ENCODE measurements at regions not wholly inside any gene's neighbourhood (a gene's known extent, or its start where the extent isn't known, plus 50 kb on each side); places are given as distances from the start of the nearest gene placed in this dataset.

- no peak for TF ChIP-seq MAX (IDR thresholded peaks at IDR 0.05; ENCODE audit: low read depth)
- no peak for TF ChIP-seq GATA2 (CRISPR knock-in tag; IDR thresholded peaks at IDR 0.05)
- TF ChIP-seq CHD2 (IDR thresholded peaks at IDR 0.05; ENCODE audit: low read length, partially characterized antibody): no peak
- TF ChIP-seq JUND (IDR thresholded peaks at IDR 0.05): no peak
- TF ChIP-seq GABPA (IDR thresholded peaks at IDR 0.05; ENCODE audit: low read depth): no peak
- TF ChIP-seq EZH2phosphoT487 (IDR thresholded peaks at IDR 0.05; ENCODE audit: borderline replicate concordance, low read depth): no peak
- TF ChIP-seq TEAD4 (IDR thresholded peaks at IDR 0.05; ENCODE audit: borderline replicate concordance, insufficient read depth): no peak
Measured at GRCh38 chr19:29410601-29411000, 115.2 kb upstream of the VSTM2B start (continued).

GRCh38 chr19:29411113-29411581, 114.6 kb upstream of the VSTM2B start:
- Histone ChIP-seq H3F3A (replicated peaks; ENCODE audit: insufficient read depth) (no peaks in the 10 kb centered on the region), H3K4me1 (ENCODE audit: control insufficient read depth in 1 of 2, insufficient read depth in 2 of 2, low read depth in 1 of 2, low read length in 1 of 2) (no peaks in the 10 kb centered on the region), H3K9me3 (no peaks in the 10 kb centered on the region), H3K4me2 (no peak overlapping the region), H3K27ac (ENCODE audit: low read depth in 2 of 2, low read length in 1 of 2) (no peak overlapping the region), H3K4me3 (ENCODE audit: low read depth in 2 of 2, low read length in 1 of 2) (no peak overlapping the region), H3K36me3 (replicated peaks in 1 of 2; ENCODE audit: control insufficient read depth in 1 of 2, insufficient read depth in 2 of 2, low read length in 1 of 2) (no peaks in the 10 kb centered on the region), H3K27me3 (ENCODE audit: insufficient read depth) (peaks cover 24% of the 10 kb centered on the region), H2AFZ (ENCODE audit: low read depth) (no peak overlapping the region), H4K20me1 (ENCODE audit: insufficient read depth) (no peaks in the 10 kb centered on the region), H3K79me2 (ENCODE audit: insufficient read depth) (no peaks in the 10 kb centered on the region), H3K9ac (no peak overlapping the region), H3K9me2 (no peaks in the 10 kb centered on the region)
- 7% methylated on average over 17 of the region's 17 CpGs for WGBS (ENCODE audit: low lambda C conversion rate)
- ChIA-PET POLR2A (no interaction called here), CTCF (no interaction called here)
- no peak for TF ChIP-seq MXI1 (IDR thresholded peaks at IDR 0.05; ENCODE audit: low read depth, low read length)
- no peak for TF ChIP-seq TCF12 (IDR thresholded peaks at IDR 0.05)
- TF ChIP-seq ZBTB33 (IDR thresholded peaks at IDR 0.05; ENCODE audit: borderline replicate concordance, low read depth): no peak
- TF ChIP-seq SIN3A (IDR thresholded peaks at IDR 0.05; ENCODE audit: borderline replicate concordance, low read depth, low read length): no peak
- no peak for TF ChIP-seq RCOR1 (IDR thresholded peaks at IDR 0.05; ENCODE audit: low read length)
- no peak for DNase-seq

GRCh38 chr19:29413435-29413834, 112.4 kb upstream of the VSTM2B start:
- no peak overlapping the region for H2AFZ ChIP-seq (ENCODE audit: low read depth)
- H3K4me3 ChIP-seq (ENCODE audit: low read depth in 2 of 2, low read length in 1 of 2): no peak overlapping the region
- no peaks in the 10 kb centered on the region for H3K36me3 ChIP-seq (replicated peaks in 1 of 2; ENCODE audit: control insufficient read depth in 1 of 2, insufficient read depth in 2 of 2, low read length in 1 of 2)
- no peaks in the 10 kb centered on the region for H4K20me1 ChIP-seq (ENCODE audit: insufficient read depth)
- no peaks in the 10 kb centered on the region for H3K9me2 ChIP-seq
- ChIA-PET CTCF (no interaction called here), POLR2A (no interaction called here)
- H3F3A ChIP-seq (replicated peaks; ENCODE audit: insufficient read depth): no peaks in the 10 kb centered on the region
- WGBS (ENCODE audit: low lambda C conversion rate): 8% methylated on average over 2 of the region's 3 CpGs
- no peaks in the 10 kb centered on the region for H3K79me2 ChIP-seq (ENCODE audit: insufficient read depth)
- H3K4me1 ChIP-seq (ENCODE audit: control insufficient read depth in 1 of 2, insufficient read depth in 2 of 2, low read depth in 1 of 2, low read length in 1 of 2): no peaks in the 10 kb centered on the region
- H3K4me2 ChIP-seq: no peak overlapping the region
- DNase-seq: no peak
- peaks cover 22% of the 10 kb centered on the region for H3K27me3 ChIP-seq (ENCODE audit: insufficient read depth)
- no peak overlapping the region for H3K27ac ChIP-seq (ENCODE audit: low read depth in 2 of 2, low read length in 1 of 2)
- H3K9me3 ChIP-seq: no peaks in the 10 kb centered on the region
- no peak overlapping the region for H3K9ac ChIP-seq
- TF ChIP-seq FOSL2 (IDR thresholded peaks at IDR 0.05; ENCODE audit: borderline replicate concordance, low read depth) (no peak), MXI1 (IDR thresholded peaks at IDR 0.05; ENCODE audit: low read depth, low read length) (no peak), MEF2A (IDR thresholded peaks at IDR 0.05; ENCODE audit: borderline replicate concordance, low read depth) (no peak), TCF12 (IDR thresholded peaks at IDR 0.05) (no peak), YY1 (IDR thresholded peaks at IDR 0.05; ENCODE audit: low read depth) (no peak), RFX5 (IDR thresholded peaks at IDR 0.05; ENCODE audit: low read length) (no peak), GATA2 (CRISPR knock-in tag; IDR thresholded peaks at IDR 0.05) (no peak), PBX3 (IDR thresholded peaks at IDR 0.05) (no peak), RCOR1 (IDR thresholded peaks at IDR 0.05; ENCODE audit: low read length) (no peak), IRF3 (IDR thresholded peaks at IDR 0.05; ENCODE audit: low read depth, low read length) (no peak), EP300 (IDR thresholded peaks at IDR 0.05; ENCODE audit: borderline replicate concordance in 1 of 2, low read depth in 1 of 2, low read length in 1 of 2) (no peak), USF2 (IDR thresholded peaks at IDR 0.05; ENCODE audit: borderline replicate concordance, low read depth, low read length) (no peak), USF1 (IDR thresholded peaks at IDR 0.05; ENCODE audit: borderline replicate concordance, low read depth) (no peak), TEAD4 (IDR thresholded peaks at IDR 0.05; ENCODE audit: borderline replicate concordance, insufficient read depth) (no peak)

Measured in SK-N-SH (cell line).